K562 (cell line): ENCODE measurements at regions not wholly inside any gene's neighbourhood (a gene's known extent, or its start where the extent isn't known, plus 50 kb on each side); places are given as distances from the start of the nearest gene placed in this dataset.

Experiments
- HMG20A ChIP-seq: fragments of 450-650 bp; formaldehyde crosslinking; conservative IDR thresholded peaks from 2 replicates; pipeline ENCODE4 v1.4.0; 2020; ENCODE audit warnings: mild to moderate bottlenecking, mixed read lengths
- MAFG ChIP-seq: fragments of 450-650 bp; conservative IDR thresholded peaks from 2 replicates; pipeline ENCODE4 v1.6.1; 2016; ENCODE audit warnings: missing genetic modification characterization, missing compliant biosample characterization
- NBN ChIP-seq: fragments of 450-650 bp; IDR thresholded peaks from 2 replicates; pipeline ENCODE4 v1.6.1; 2016; ENCODE audit warnings: low read depth, mild to moderate bottlenecking
- POLR2AphosphoS5 ChIP-seq: IDR thresholded peaks from 2 replicates; pipeline ENCODE4 v1.6.1; 2011; ENCODE audit warnings: mild to moderate bottlenecking, low read depth, low read length, moderate library complexity; ENCODE audit not compliant: control insufficient read depth, insufficient read depth
- RBFOX2 ChIP-seq: fragments of 200-400 bp; formaldehyde crosslinking; IDR thresholded peaks from 2 replicates; pipeline ENCODE4 v1.6.1; 2017; ENCODE audit warnings: low read depth, mild to moderate bottlenecking, low read length, moderate library complexity
- SIN3A ChIP-seq, 2 experiments: fragments of 150-350 bp in 1 of 2; IDR thresholded peaks; 2 replicates each; pipeline ENCODE4 v1.6.1; 2011 to 2016; ENCODE audit warnings: borderline replicate concordance in 2 of 2, low read depth in 2 of 2, low read length in 2 of 2, mild to moderate bottlenecking in 2 of 2, moderate library complexity in 2 of 2; ENCODE audit not compliant: control insufficient read depth in 1 of 2
- ZNF212 ChIP-seq: fragments of 450-650 bp; formaldehyde crosslinking; IDR thresholded peaks from 2 replicates; pipeline ENCODE4 v1.4.0; 2020; ENCODE audit warnings: mild to moderate bottlenecking
- ZZZ3 ChIP-seq: fragments of 450-650 bp; IDR thresholded peaks from 2 replicates; pipeline ENCODE4 v1.6.1; 2016; ENCODE audit warnings: antibody characterized with exemption, mild to moderate bottlenecking, moderate library complexity

GRCh38 chr15:69517052-69517451 lies 64.4 kb downstream of the RPLP1 start:
- no peak for TF ChIP-seq HMG20A (CRISPR knock-in tag)
- no peak for TF ChIP-seq MAFG (tag)
- no peak for TF ChIP-seq NBN
- TF ChIP-seq RBFOX2 = no peak
- TF ChIP-seq POLR2AphosphoS5 = no peak
- TF ChIP-seq SIN3A (IDR thresholded peaks at IDR 0.05; ENCODE audit: borderline replicate concordance in 2 of 2, control insufficient read depth in 1 of 2, low read depth in 2 of 2, low read length in 2 of 2) = no peak
- TF ChIP-seq ZZZ3 = no peak
- no peak for TF ChIP-seq ZNF212 (CRISPR knock-in tag)
